22Rv1 (cell line): ENCODE measurements at regions not wholly inside any gene's neighbourhood (a gene's known extent, or its start where the extent isn't known, plus 50 kb on each side); places are given as distances from the start of the nearest gene placed in this dataset.
"Not testable (repeated sequence)": the region's sequence is repeated elsewhere in the genome, so short reads cannot be mapped to it uniquely, and the experiment has no call there.

Experiments
- H3K27ac ChIP-seq: fragments of 450-650 bp; 2 replicates; pipeline ENCODE4 v1.5.1; 2017
- ZFX ChIP-seq: fragments of 450-650 bp; IDR thresholded peaks from 2 replicates; pipeline ENCODE4 v1.6.1; 2017; ENCODE audit warnings: antibody characterized with exemption, borderline replicate concordance
- TF ChIP-seq, protein P1 (sequence below): fragments of 450-650 bp; IDR thresholded peaks from 2 replicates; pipeline ENCODE4 v1.5.1; 2017; ENCODE audit warnings: mild to moderate bottlenecking

DNA sequence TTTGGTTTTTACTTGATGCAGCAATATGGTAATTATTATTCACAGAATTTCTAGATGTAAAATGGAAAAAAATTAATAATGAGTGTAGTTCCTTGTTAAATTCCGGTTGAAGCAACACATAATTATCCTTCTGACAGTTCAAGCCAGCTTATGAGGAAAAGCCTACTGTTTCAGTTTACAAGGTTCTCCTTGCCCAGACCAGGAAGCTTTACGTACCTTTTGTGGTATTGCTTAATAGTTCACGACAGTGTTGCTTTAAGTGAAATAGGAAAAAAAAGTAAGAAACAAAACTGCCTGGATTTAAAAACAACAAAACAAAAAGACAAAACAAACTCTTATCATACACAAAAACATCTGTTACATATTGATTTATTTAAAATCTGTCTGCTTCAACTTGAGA is 547.3 kb upstream of the C9orf72 start:
- TF ChIP-seq, protein P1, sequence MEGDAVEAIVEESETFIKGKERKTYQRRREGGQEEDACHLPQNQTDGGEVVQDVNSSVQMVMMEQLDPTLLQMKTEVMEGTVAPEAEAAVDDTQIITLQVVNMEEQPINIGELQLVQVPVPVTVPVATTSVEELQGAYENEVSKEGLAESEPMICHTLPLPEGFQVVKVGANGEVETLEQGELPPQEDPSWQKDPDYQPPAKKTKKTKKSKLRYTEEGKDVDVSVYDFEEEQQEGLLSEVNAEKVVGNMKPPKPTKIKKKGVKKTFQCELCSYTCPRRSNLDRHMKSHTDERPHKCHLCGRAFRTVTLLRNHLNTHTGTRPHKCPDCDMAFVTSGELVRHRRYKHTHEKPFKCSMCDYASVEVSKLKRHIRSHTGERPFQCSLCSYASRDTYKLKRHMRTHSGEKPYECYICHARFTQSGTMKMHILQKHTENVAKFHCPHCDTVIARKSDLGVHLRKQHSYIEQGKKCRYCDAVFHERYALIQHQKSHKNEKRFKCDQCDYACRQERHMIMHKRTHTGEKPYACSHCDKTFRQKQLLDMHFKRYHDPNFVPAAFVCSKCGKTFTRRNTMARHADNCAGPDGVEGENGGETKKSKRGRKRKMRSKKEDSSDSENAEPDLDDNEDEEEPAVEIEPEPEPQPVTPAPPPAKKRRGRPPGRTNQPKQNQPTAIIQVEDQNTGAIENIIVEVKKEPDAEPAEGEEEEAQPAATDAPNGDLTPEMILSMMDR = no peak
- no peak for TF ChIP-seq ZFX
- H3K27ac ChIP-seq = no peak overlapping the region

DNA sequence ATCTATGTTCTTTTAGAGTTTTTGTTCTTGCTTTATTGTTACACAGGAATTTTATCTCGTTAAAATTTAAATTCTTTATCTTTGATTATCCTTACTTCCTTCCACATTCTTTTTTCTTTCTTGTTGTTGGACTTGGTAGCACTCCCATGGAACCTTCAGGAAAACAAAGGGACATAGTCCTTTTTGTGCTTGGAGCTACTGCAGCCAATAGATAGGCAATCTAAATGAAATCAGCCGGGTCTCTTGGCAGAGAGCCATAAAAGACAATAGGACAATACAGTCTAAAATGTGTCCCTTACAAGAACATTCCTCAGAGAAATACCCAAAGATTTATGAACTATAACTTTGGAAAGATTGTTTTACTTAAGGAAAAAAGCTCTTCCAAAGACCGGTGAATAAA is 548.1 kb upstream of the C9orf72 start:
- no peak for TF ChIP-seq ZFX
- TF ChIP-seq, protein P1 = no peak
- no peak overlapping the region for H3K27ac ChIP-seq

DNA sequence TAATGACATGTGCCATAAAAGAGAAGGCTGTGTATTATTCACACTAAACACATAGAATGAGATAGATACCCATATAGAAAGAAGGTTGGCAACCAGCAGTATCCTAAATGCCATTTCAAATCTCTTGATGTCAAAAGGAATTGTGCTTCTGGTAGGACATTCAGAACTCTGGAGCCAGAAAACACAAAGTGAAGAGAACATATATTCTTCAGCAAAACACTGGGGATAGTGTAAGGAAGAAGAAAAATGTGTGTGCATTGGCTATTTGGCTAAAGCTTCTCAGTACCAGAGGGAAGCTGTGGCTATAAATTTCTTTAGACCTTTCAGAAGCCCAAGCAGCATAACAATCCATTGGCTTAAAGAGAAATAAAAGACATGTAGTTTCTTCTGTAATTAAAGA is 551.6 kb upstream of the C9orf72 start:
- H3K27ac ChIP-seq = no peak overlapping the region
- TF ChIP-seq, protein P1 = no peak
- TF ChIP-seq ZFX = no peak

DNA sequence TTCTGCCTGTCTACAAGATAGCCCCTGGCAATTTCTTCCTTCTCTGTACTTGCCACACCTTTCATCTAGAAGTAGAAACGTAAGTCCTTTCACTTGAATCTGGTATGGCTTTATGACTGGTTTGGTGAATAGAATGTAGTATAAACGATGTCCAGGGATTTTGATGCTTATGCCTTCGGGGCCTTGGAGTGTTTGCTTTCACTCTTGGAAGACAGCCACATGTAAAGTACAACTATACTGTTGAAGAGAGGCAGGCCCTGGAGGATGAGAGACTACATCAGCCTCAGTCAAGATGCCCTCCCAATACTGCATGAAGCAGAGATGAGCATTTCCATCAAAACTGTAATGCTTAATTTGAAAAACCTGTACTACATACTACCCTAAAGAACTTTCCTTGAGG is 553.8 kb upstream of the C9orf72 start:
- H3K27ac ChIP-seq = no peak overlapping the region
- TF ChIP-seq, protein P1 = no peak
- no peak for TF ChIP-seq ZFX

DNA sequence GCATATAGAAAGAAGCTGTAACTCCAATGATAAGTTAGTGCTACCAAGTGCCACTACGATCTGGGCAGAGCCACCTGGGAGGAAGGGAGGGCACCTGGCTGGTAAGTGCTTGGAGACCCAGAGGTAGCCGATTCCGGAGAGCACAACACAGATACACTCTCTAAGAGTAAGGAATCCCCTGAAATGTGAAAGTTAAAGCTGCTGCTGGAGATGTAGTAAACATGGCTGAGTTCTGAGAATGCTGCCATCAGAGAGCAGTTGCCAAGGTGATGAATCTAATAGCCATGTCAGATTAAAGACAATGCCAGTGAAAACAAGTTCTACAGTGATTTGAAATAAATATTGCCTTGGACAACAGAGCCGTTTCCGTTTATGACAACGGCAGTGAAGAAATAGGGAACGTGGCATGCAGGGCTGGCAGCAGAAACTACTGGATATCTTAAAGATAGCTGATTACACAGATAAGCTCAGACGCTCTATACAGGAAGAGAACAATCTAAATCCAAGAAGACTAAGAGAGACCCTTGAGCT is 561.2 kb upstream of the C9orf72 start:
- TF ChIP-seq ZFX = no peak
- TF ChIP-seq, protein P1 = no peak
- no peak overlapping the region for H3K27ac ChIP-seq

DNA sequence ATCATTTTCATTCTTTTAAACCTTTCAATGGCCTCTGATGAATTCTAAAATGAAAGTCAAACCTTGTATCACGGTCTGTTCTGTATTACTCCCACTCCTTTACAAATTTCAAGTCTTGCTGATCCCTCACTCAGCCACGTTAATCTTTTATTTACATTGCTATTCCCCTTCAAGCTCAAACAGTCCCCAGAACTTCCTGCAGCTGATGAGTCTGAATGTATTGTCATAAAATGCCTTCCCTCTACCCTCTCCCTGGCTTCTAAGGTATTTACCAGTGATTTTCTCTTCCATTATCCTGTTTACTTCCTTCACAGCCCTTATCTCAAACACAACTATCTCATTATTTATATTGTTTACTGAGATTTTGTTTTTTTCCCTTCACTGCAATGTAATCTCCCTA is 562.3 kb upstream of the C9orf72 start:
- TF ChIP-seq, protein P1 = no peak
- no peak for TF ChIP-seq ZFX
- H3K27ac ChIP-seq = no peak overlapping the region

DNA sequence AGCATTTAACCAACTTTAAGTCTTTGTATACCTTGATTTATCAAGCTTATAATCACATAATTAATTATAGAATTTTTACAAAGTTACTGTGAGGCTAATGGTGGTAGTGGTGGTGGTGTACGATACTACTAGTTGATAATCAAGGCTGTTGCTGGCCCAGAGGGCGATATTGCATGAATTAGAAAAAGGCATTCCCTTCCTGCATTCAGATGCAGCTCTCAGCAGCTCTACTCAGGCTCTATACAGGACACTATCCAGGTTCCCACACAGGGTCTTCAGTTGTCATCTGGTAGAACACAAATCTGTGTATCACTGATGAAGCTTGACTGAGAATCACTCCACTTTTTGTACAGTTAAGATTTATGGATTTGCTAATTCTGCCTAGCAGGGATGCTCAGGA is 562.8 kb upstream of the C9orf72 start:
- TF ChIP-seq, protein P1 = no peak
- no peak for TF ChIP-seq ZFX
- no peak overlapping the region for H3K27ac ChIP-seq

DNA sequence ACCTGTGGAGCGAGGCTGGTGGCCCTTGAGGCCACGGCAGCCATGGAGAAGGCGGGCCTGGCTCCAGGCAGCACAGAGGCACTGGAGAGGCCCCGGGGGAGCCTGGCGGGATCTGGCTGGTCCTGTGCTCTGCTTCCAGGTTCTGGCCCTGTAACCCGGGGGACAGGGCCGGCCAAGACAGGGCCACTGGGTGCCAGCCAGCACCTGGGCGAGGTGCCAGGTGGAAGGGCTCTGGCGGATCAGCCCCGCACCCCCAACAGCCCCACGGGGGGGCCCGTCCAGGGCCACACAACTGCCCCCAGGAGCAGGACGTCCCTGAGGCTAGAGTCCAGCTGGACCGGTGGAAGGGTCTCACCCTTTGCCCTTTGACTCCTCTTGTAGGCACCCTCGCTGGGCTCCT is 574.1 kb upstream of the C9orf72 start:
- H3K27ac ChIP-seq = not testable (repeated sequence)

DNA sequence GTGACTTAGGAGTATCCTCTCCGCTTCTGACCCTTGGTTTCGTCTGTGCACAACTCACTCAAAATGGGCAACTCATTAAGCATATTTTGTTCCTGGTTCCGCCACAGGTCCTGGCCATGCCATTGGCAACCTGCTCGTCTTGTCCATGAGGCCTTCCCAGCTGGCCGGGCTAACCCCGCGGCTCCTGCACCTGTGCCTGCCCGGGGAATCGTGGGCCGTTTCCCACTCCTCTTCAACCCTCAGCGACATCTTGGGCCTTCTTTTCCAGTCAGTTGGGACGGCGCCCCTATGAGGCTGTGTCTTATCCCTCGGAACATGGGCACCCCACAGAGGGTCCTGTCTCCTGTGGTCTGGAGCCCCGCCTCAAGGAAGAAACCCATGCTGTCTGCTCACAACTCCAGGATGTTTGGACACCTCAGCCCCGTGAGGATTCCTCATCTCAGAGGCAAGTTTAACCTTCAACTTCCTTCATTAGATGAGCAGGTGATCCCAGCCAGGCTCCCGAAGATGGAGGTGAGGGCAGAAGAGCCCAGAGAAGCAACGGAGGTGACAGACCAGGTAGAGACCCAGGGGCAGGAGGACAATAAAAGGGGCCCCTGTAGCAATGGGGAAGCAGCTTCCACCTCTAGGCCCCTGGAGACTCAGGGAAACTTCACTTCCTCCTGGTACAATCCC is 574.8 kb upstream of the C9orf72 start:
- H3K27ac ChIP-seq = not testable (repeated sequence)

DNA sequence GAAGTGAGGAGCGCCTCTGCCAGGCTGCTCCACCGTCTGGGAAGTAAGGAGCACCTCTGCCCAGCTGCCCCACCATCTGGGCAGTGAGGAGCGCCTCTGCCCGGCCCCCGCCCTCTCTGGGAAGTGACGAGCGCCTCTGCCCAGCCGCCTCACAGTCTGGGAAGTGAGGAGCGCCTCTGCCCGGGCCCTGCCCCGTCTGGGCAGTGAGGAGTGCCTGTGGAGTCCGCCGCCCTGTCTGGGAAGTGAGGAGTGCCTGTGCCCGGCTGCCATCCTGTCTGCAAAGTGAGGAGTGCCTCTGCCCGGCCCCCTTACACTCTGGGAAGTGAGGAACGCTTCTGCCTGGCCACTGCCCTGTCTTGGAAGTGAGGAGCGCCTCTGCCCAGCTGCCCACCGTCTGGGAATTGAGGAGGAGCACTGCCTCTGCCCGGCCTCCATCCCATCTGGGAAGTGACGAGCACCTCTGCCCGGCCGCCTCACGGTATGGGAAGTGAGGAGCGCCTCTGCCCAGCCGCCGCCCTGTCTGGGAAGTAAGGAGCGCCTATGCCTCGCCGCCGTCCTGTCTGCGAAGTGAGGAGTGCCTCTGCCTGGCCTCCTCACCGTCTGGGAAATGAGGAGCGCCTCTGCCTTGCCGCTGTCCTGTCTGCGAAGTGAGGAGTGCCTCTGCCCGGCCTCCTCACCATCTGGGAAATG is 576.2 kb upstream of the C9orf72 start:
- H3K27ac ChIP-seq = not testable (repeated sequence)
